ENCODE measurements at regions not wholly inside any gene's neighbourhood (a gene's known extent, or its start where the extent isn't known, plus 50 kb on each side); places are given as distances from the start of the nearest gene placed in this dataset.

- TF ChIP-seq NFRKB (IDR thresholded peaks at IDR 0.05) (no peak), SUZ12 (IDR thresholded peaks at IDR 0.05) (no peak), HDGF (IDR thresholded peaks at IDR 0.05; ENCODE audit: borderline replicate concordance) (no peak), TARDBP (IDR thresholded peaks at IDR 0.05) (no peak), SP1 (IDR thresholded peaks at IDR 0.05) (no peak)
Observed at GRCh38 chr16:6663668-6664067, 669.0 kb upstream of the RBFOX1 start.
